Heart left ventricle (tissue), 13 donors: ENCODE measurements at regions not wholly inside any gene's neighbourhood (a gene's known extent, or its start where the extent isn't known, plus 50 kb on each side); places are given as distances from the start of the nearest gene placed in this dataset.

Source experiments
- CTCF ChIP-seq, 12 donors: fragments of 200-600 bp; sonication (generic) in 4 of 12; IDR thresholded peaks; one replicate each; pipeline versions ENCODE4 v1.5.0 to v1.8.0; 2018 to 2022; ENCODE audit warnings: antibody characterized with exemption in 12 of 12, mild to moderate bottlenecking in 5 of 12
- POLR2A ChIP-seq, 2 donors: fragments of 450-650 bp; IDR thresholded peaks; one replicate each; pipeline ENCODE4 v1.6.1; 2017; ENCODE audit warnings: antibody characterized with exemption in 2 of 2, mild to moderate bottlenecking in 2 of 2, moderate library complexity in 2 of 2
- donor health status: ischemic (EF 13 %, LVEDD 7.1; RV severe dilation, severe dysfunction).
- donor health status: DM: no; HTN: yes; CAD: no.
- donor health status: DM: no; HTN: no; CAD: no.
- donor health status: ischemic (EF 25% LVEDD 6.9; RV normal size, moderate dysfunction).
- donor health status: ischemic (EF 25% LVEDD 5.7; RV mildly dilated, moderate dysfunction).
- donor health status: ischemic (EF 35%, LVEDD 5.7; RV mildly dilated, moderate dysfunction).
- donor health status: nonischemic (EF 11% LVEDD 7.7; RV severe dilation, severe dysfunction).
- donor health status: DM: yes; HTN: yes; CAD: no.
- donor health status: PGD.
- donor health status: ischemic (EF 29% LVEDD 5.4; RV normal size, mild dysfunction).
- donor health status: nonischemic (EF 23%, LVEDD 6.1; RV moderate dilation, normal function).

GRCh38 chr7:32219416-32219815 lies 149.2 kb upstream of the PDE1C start:
- TF ChIP-seq CTCF (IDR thresholded peaks at IDR 0.05): no peak
- TF ChIP-seq POLR2A (IDR thresholded peaks at IDR 0.05): no peak
